ENCODE measurements at regions not wholly inside any gene's neighbourhood (a gene's known extent, or its start where the extent isn't known, plus 50 kb on each side); places are given as distances from the start of the nearest gene placed in this dataset.

DNA sequence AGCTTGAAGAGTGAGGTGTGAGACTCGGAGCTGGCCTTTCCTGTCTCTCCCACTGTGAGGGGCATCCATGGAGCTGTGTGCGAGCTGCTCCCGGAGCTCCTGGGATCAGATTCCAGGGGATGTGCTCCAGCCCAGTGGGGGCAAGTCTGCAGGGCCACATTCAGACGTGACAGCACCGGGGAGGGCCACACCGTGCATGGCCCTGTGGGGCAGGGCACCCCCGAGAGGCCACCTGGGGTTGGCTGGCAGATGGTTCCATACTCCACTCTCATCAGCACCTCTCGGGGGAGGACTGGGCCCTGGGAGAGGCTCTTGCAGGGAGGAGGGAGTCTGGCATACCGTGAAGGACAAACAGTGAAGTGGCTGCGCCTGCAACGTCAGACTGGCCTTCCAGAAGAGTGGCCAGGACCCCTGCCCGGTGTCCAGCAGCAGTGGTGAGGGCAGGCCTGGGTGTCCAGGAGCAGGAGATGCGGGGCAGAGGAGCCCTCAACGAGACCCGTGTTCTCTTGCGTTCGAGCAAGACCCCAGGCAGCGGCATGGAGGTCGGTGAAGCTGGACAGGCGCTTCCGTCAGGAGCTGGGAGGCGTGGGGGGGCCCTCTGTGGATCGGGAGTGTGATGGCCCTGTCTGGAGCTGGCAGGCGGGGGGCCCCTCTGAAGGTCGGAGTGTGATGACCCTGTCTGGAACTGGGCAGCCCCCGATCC is 84.3 kb downstream of the ASB1 start:
- no peak for TF ChIP-seq EZH2phosphoT487 (conservative IDR thresholded peaks at IDR 0.05; ENCODE audit: low read length)
- TF ChIP-seq, protein P1, sequence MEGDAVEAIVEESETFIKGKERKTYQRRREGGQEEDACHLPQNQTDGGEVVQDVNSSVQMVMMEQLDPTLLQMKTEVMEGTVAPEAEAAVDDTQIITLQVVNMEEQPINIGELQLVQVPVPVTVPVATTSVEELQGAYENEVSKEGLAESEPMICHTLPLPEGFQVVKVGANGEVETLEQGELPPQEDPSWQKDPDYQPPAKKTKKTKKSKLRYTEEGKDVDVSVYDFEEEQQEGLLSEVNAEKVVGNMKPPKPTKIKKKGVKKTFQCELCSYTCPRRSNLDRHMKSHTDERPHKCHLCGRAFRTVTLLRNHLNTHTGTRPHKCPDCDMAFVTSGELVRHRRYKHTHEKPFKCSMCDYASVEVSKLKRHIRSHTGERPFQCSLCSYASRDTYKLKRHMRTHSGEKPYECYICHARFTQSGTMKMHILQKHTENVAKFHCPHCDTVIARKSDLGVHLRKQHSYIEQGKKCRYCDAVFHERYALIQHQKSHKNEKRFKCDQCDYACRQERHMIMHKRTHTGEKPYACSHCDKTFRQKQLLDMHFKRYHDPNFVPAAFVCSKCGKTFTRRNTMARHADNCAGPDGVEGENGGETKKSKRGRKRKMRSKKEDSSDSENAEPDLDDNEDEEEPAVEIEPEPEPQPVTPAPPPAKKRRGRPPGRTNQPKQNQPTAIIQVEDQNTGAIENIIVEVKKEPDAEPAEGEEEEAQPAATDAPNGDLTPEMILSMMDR (IDR thresholded peaks at IDR 0.05; ENCODE audit: insufficient read depth, low read length, poor library complexity, severe bottlenecking), result no peak
- no peak overlapping the region for H3K9ac ChIP-seq (ENCODE audit: low read length)
- H3K36me3 ChIP-seq (ENCODE audit: low read length), result no peaks in the 10 kb centered on the region
- H2AFZ ChIP-seq (ENCODE audit: low read depth, low read length, severe bottlenecking), result no peak overlapping the region
- H3K27ac ChIP-seq (ENCODE audit: low read depth, low read length), result no peak overlapping the region
- H3K27me3 ChIP-seq (ENCODE audit: low read length), result no peaks in the 10 kb centered on the region
- no peaks in the 10 kb centered on the region for H3F3A ChIP-seq (ENCODE audit: insufficient read depth)
- no peak overlapping the region for H3K4me2 ChIP-seq (ENCODE audit: low read depth, low read length, poor library complexity, severe bottlenecking)
- no peak overlapping the region for H3K4me3 ChIP-seq (ENCODE audit: insufficient read depth, low read length, poor library complexity, severe bottlenecking)
- H4K20me1 ChIP-seq (ENCODE audit: low read depth, low read length), result no peaks in the 10 kb centered on the region
- no peaks in the 10 kb centered on the region for H3K9me2 ChIP-seq (replicated peaks; ENCODE audit: insufficient read depth, low read length)
- H3K79me2 ChIP-seq (ENCODE audit: insufficient read depth, low read length), result no peaks in the 10 kb centered on the region
- no peaks in the 10 kb centered on the region for H3K9me3 ChIP-seq (ENCODE audit: insufficient read depth, low read length)

DNA sequence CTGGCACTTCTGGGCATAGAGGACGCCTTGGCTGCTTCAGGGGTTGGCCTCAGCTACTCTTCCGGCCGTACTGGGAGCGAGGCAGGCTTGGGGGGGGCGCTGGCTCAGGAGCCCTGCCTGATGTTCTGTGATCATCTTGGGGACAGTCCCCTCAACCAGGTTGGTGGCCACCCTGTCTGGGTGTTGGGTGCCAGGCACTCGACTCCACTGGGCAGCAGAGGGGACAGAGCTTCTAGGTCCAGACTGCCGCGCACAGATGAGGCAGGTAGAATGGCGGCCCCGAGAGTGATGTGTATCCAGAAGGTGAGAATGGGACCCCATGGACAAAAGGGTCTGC is 84.9 kb downstream of the ASB1 start:
- H4K20me1 ChIP-seq (ENCODE audit: low read depth, low read length), result no peaks in the 10 kb centered on the region
- H3K27ac ChIP-seq (ENCODE audit: low read depth, low read length), result no peak overlapping the region
- H3F3A ChIP-seq (ENCODE audit: insufficient read depth), result no peaks in the 10 kb centered on the region

DNA sequence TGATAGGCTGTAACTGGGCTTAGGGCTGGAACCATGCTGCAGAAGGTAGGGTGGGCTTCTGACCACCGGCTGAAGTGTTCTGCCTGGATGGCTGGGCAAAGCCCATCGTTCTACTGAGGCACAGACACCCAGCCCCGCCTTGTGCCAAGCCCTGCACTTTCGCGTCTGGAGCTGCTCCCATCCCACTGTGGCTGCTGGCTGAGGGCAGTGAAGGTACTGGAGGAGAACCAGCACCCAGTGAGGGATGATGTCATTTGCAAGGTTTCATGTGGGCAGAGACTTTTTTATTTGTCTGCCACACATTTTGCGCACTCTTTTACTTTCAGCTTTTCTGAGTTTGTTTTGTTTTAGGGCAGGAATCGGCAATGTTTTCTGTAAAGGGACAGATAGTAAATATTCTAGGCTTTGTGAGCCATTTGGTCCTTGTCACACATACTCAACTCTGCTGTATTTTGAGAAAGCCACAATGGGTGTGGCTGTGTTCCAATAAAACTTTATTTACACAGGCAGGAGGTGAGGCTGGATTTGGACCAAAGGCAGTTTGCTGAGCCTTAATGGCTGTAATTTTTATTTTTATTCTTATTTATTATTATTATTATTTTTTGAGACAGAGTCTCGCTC is 85.6 kb downstream of the ASB1 start:
- no peaks in the 10 kb centered on the region for H3K79me2 ChIP-seq (ENCODE audit: insufficient read depth, low read length)
- H3K9me2 ChIP-seq (replicated peaks; ENCODE audit: insufficient read depth, low read length), result no peaks in the 10 kb centered on the region

More for the DNA sequence above, 84.9 kb downstream of the ASB1 start:
- H3K9me3 ChIP-seq (ENCODE audit: insufficient read depth, low read length), result no peaks in the 10 kb centered on the region
- no peak overlapping the region for H2AFZ ChIP-seq (ENCODE audit: low read depth, low read length, severe bottlenecking)
- H3K4me2 ChIP-seq (ENCODE audit: low read depth, low read length, poor library complexity, severe bottlenecking), result no peak overlapping the region
- H3K79me2 ChIP-seq (ENCODE audit: insufficient read depth, low read length), result no peaks in the 10 kb centered on the region
- H3K36me3 ChIP-seq (ENCODE audit: low read length), result no peaks in the 10 kb centered on the region
- no peak overlapping the region for H3K9ac ChIP-seq (ENCODE audit: low read length)
- H3K27me3 ChIP-seq (ENCODE audit: low read length), result no peaks in the 10 kb centered on the region
- no peak overlapping the region for H3K4me3 ChIP-seq (ENCODE audit: insufficient read depth, low read length, poor library complexity, severe bottlenecking)
- TF ChIP-seq, protein P1 (IDR thresholded peaks at IDR 0.05; ENCODE audit: insufficient read depth, low read length, poor library complexity, severe bottlenecking), result no peak
- no peak for TF ChIP-seq EZH2phosphoT487 (conservative IDR thresholded peaks at IDR 0.05; ENCODE audit: low read length)
- no peaks in the 10 kb centered on the region for H3K9me2 ChIP-seq (replicated peaks; ENCODE audit: insufficient read depth, low read length)

More for the DNA sequence above, 85.6 kb downstream of the ASB1 start:
- no peak overlapping the region for H3K9ac ChIP-seq (ENCODE audit: low read length)
- H3K4me2 ChIP-seq (ENCODE audit: low read depth, low read length, poor library complexity, severe bottlenecking), result no peak overlapping the region
- no peak overlapping the region for H2AFZ ChIP-seq (ENCODE audit: low read depth, low read length, severe bottlenecking)
- H3K27me3 ChIP-seq (ENCODE audit: low read length), result no peaks in the 10 kb centered on the region
- no peaks in the 10 kb centered on the region for H3F3A ChIP-seq (ENCODE audit: insufficient read depth)
- no peak overlapping the region for H3K27ac ChIP-seq (ENCODE audit: low read depth, low read length)
- TF ChIP-seq EZH2phosphoT487 (conservative IDR thresholded peaks at IDR 0.05; ENCODE audit: low read length), result no peak
- TF ChIP-seq, protein P1 (IDR thresholded peaks at IDR 0.05; ENCODE audit: insufficient read depth, low read length, poor library complexity, severe bottlenecking), result no peak
- H3K4me3 ChIP-seq (ENCODE audit: insufficient read depth, low read length, poor library complexity, severe bottlenecking), result no peak overlapping the region
- no peaks in the 10 kb centered on the region for H3K9me3 ChIP-seq (ENCODE audit: insufficient read depth, low read length)
- no peaks in the 10 kb centered on the region for H3K36me3 ChIP-seq (ENCODE audit: low read length)
- no peaks in the 10 kb centered on the region for H4K20me1 ChIP-seq (ENCODE audit: low read depth, low read length)
